Kidney (tissue), 13 donors: ENCODE measurements at regions not wholly inside any gene's neighbourhood (a gene's known extent, or its start where the extent isn't known, plus 50 kb on each side); places are given as distances from the start of the nearest gene placed in this dataset.

Source experiments
- DNase-seq, 5 donors: peaks; one replicate each; pipeline ENCODE4 v3.0.0-alpha.2; 2013 to 2020
- FAIRE-seq: peaks from 2 replicates; lab custom pipeline; 2012; peaks lifted over from hg19 to GRCh38; lab: Jason Lieb, UNC
- H3K27ac ChIP-seq, 2 donors: one replicate each; pipeline ENCODE4 v1.7.0; 2013; ENCODE audit warnings: low read depth in 2 of 2, low read length in 2 of 2, inconsistent platforms in 1 of 2
- H3K27me3 ChIP-seq: one replicate; pipeline ENCODE4 v1.7.1; 2013; ENCODE audit warnings: low read length, inconsistent platforms; ENCODE audit not compliant: control insufficient read depth, insufficient read depth
- H3K36me3 ChIP-seq, 3 donors: one replicate each; pipeline versions ENCODE4 v1.7.0 to v1.7.1; 2013; ENCODE audit warnings: low read length in 3 of 3, control low read depth in 1 of 3, inconsistent platforms in 1 of 3; ENCODE audit not compliant: insufficient read depth in 3 of 3, control insufficient read depth in 2 of 3
- H3K4me1 ChIP-seq, 3 donors: one replicate each; pipeline versions ENCODE4 v1.7.0 to v1.7.1; 2013; ENCODE audit warnings: low read length in 3 of 3, inconsistent platforms in 1 of 3, low read depth in 1 of 3; ENCODE audit not compliant: control insufficient read depth in 2 of 3, insufficient read depth in 2 of 3
- H3K4me3 ChIP-seq, 3 donors: one replicate each; pipeline versions ENCODE4 v1.7.0 to v1.8.1; 2013; ENCODE audit warnings: low read length in 3 of 3, control low read depth in 1 of 3, inconsistent platforms in 1 of 3
- H3K9ac ChIP-seq, 3 donors: one replicate each; pipeline versions ENCODE4 v1.7.0 to v1.7.1; 2013; ENCODE audit warnings: low read length in 3 of 3, control low read depth in 1 of 3, inconsistent platforms in 1 of 3
- H3K9me3 ChIP-seq, 3 donors: one replicate each; pipeline versions ENCODE4 v1.7.0 to v1.7.1; 2013; ENCODE audit warnings: low read length in 3 of 3, control low read depth in 1 of 3, inconsistent platforms in 1 of 3; ENCODE audit not compliant: control insufficient read depth in 2 of 3, insufficient read depth in 1 of 3
- CTCF ChIP-seq: IDR thresholded peaks from 3 replicates; pipeline ENCODE4 v1.5.1; 2012; ENCODE audit warnings: mild to moderate bottlenecking, moderate library complexity, borderline replicate concordance; ENCODE audit not compliant: insufficient read depth; ENCODE audit errors: extremely low read depth
- intact Hi-C: fragments of 100-400 bp; cut with DNase I; formaldehyde crosslinking; loops from one replicate; pipeline ENCODE4 v1.11.1; 2022
- donor health status: control.
- donor health status: control.
- donor health status: control.
- donor health status: control.
- donor health status: control.
- donor health status: DM: yes; HTN: yes; CAD: no.
- donor health status: Normal renal cell carcinoma (clear cell type).

- Histone ChIP-seq H3K4me3 (no peak overlapping the region), H3K36me3 (no peaks in the 10 kb centered on the region), H3K9me3 (no peaks in the 10 kb centered on the region), H3K27me3 (no peaks in the 10 kb centered on the region), H3K4me1 (no peaks in the 10 kb centered on the region), H3K27ac (no peak overlapping the region), H3K9ac (no peak overlapping the region)
- DNase-seq, result no peak
- intact Hi-C loops, result no loop called here
- TF ChIP-seq CTCF, result no peak
- no peak for FAIRE-seq
These were observed 91.1 kb upstream of the FUT8 start for GRCh38 chr14:65321370-65321875.

GRCh38 chr14:65329481-65329880, 83.0 kb upstream of the FUT8 start:
- Histone ChIP-seq H3K4me3 (no peak overlapping the region), H3K9me3 (no peaks in the 10 kb centered on the region), H3K4me1 (no peaks in the 10 kb centered on the region), H3K27ac (no peak overlapping the region), H3K9ac (no peak overlapping the region), H3K27me3 (no peaks in the 10 kb centered on the region), H3K36me3 (no peaks in the 10 kb centered on the region)
- intact Hi-C loops, result no loop called here
- FAIRE-seq (no peak), DNase-seq (no peak)
- no peak for TF ChIP-seq CTCF

- no peak for TF ChIP-seq CTCF
- no peak for DNase-seq
- Histone ChIP-seq H3K36me3 (no peaks in the 10 kb centered on the region), H3K4me3 (no peak overlapping the region), H3K4me1 (no peaks in the 10 kb centered on the region), H3K9me3 (no peaks in the 10 kb centered on the region), H3K9ac (no peak overlapping the region), H3K27ac (no peak overlapping the region), H3K27me3 (no peaks in the 10 kb centered on the region)
- intact Hi-C loops, result no loop called here
- FAIRE-seq, result no peak
These were observed 82.6 kb upstream of the FUT8 start for GRCh38 chr14:65329911-65330310.

- Histone ChIP-seq H3K4me3 (no peak overlapping the region), H3K4me1 (no peaks in the 10 kb centered on the region), H3K27me3 (no peaks in the 10 kb centered on the region), H3K9me3 (no peaks in the 10 kb centered on the region), H3K36me3 (no peaks in the 10 kb centered on the region), H3K9ac (no peak overlapping the region), H3K27ac (no peak overlapping the region)
- intact Hi-C loops, result no loop called here
- FAIRE-seq (no peak), DNase-seq (no peak)
- no peak for TF ChIP-seq CTCF
These were observed 82.1 kb upstream of the FUT8 start for GRCh38 chr14:65330416-65330815.
